H9 (cell line): ENCODE measurements at regions not wholly inside any gene's neighbourhood (a gene's known extent, or its start where the extent isn't known, plus 50 kb on each side); places are given as distances from the start of the nearest gene placed in this dataset.
A peak's percentile ranks its signal among the peaks of the same experiment; 100 is the strongest.

ENCODE experiments used
- DNase-seq: peaks from one replicate; pipeline ENCODE4 v3.0.0-alpha.2; 2017
- H2AFZ ChIP-seq: one replicate; pipeline ENCODE4 v1.6.1; 2013; ENCODE audit warnings: mild to moderate bottlenecking, low read length, control low read depth, moderate library complexity
- H2AK5ac ChIP-seq: 2 replicates; pipeline ENCODE4 v1.6.1; 2013; ENCODE audit warnings: low read length, control low read depth, mixed read lengths; ENCODE audit not compliant: insufficient read length
- H2BK120ac ChIP-seq: one replicate; pipeline ENCODE4 v1.6.1; 2013; ENCODE audit warnings: low read depth, mild to moderate bottlenecking, low read length, control low read depth, inconsistent platforms; ENCODE audit not compliant: poor library complexity, severe bottlenecking
- H2BK12ac ChIP-seq: 2 replicates; pipeline ENCODE4 v1.6.1; 2013; ENCODE audit warnings: low read length, control low read depth, mixed read lengths, low read depth; ENCODE audit not compliant: insufficient read length
- H2BK15ac ChIP-seq: 2 replicates; pipeline ENCODE4 v1.6.1; 2013; ENCODE audit warnings: low read depth, low read length, control low read depth
- H2BK20ac ChIP-seq: one replicate; pipeline ENCODE4 v1.6.1; 2013; ENCODE audit warnings: low read depth, mild to moderate bottlenecking, low read length, control low read depth, inconsistent platforms; ENCODE audit not compliant: poor library complexity, severe bottlenecking
- H2BK5ac ChIP-seq: 2 replicates; pipeline ENCODE4 v1.6.1; 2013; ENCODE audit warnings: low read length, control low read depth, mixed read lengths; ENCODE audit not compliant: insufficient read length
- H3K14ac ChIP-seq: 2 replicates; pipeline ENCODE4 v1.6.1; 2013; ENCODE audit warnings: low read length, control low read depth; ENCODE audit not compliant: insufficient read depth
- H3K18ac ChIP-seq: 2 replicates; pipeline ENCODE4 v1.6.1; 2013; ENCODE audit warnings: low read depth, mild to moderate bottlenecking, mixed read lengths, low read length, control low read depth; ENCODE audit not compliant: insufficient read length
- H3K23ac ChIP-seq: 2 replicates; pipeline ENCODE4 v1.6.1; 2013; ENCODE audit warnings: low read length, control low read depth, mixed read lengths, low read depth; ENCODE audit not compliant: insufficient read length
- H3K23me2 ChIP-seq: 2 replicates; pipeline ENCODE4 v1.6.1; 2013; ENCODE audit warnings: low read depth, mild to moderate bottlenecking, mixed read lengths, low read length, control low read depth; ENCODE audit not compliant: insufficient read length, poor library complexity, severe bottlenecking
- H3K27ac ChIP-seq: 2 replicates; pipeline ENCODE4 v1.5.1; 2013; ENCODE audit warnings: low read length, control low read depth, mixed read lengths, low read depth; ENCODE audit not compliant: insufficient read length
- H3K27me3 ChIP-seq: 2 replicates; pipeline ENCODE4 v1.6.1; 2013; ENCODE audit warnings: low read length, control low read depth, inconsistent platforms; ENCODE audit not compliant: insufficient read depth
- H3K4ac ChIP-seq: 2 replicates; pipeline ENCODE4 v1.6.1; 2013; ENCODE audit warnings: low read depth, mild to moderate bottlenecking, control low read depth, inconsistent platforms, low read length, moderate library complexity
- H3K4me1 ChIP-seq: 2 replicates; pipeline ENCODE4 v1.6.1; 2013; ENCODE audit warnings: low read length, control low read depth, inconsistent platforms; ENCODE audit not compliant: insufficient read depth
- H3K4me2 ChIP-seq: 2 replicates; pipeline ENCODE4 v1.6.1; 2013; ENCODE audit warnings: low read length, control low read depth, mixed read lengths; ENCODE audit not compliant: insufficient read length, insufficient read depth
- H3K56ac ChIP-seq: 2 replicates; pipeline ENCODE4 v1.6.1; 2013; ENCODE audit warnings: low read depth, mild to moderate bottlenecking, mixed read lengths, low read length, control low read depth; ENCODE audit not compliant: insufficient read length
- H3K79me1 ChIP-seq: 2 replicates; pipeline ENCODE4 v1.6.1; 2013; ENCODE audit warnings: low read depth, mild to moderate bottlenecking, moderate library complexity, low read length, control low read depth, inconsistent platforms; ENCODE audit not compliant: insufficient read depth, poor library complexity, severe bottlenecking
- H3K79me2 ChIP-seq: 2 replicates; pipeline ENCODE4 v1.6.1; 2013; ENCODE audit warnings: low read length, control low read depth, inconsistent platforms; ENCODE audit not compliant: insufficient read depth
- H3K9ac ChIP-seq: 2 replicates; pipeline ENCODE4 v1.6.1; 2013; ENCODE audit warnings: low read length, control low read depth, mixed read lengths; ENCODE audit not compliant: insufficient read length; ENCODE audit errors: extremely low read depth
- H3K9me3 ChIP-seq: one replicate; pipeline ENCODE4 v1.6.1; 2013; ENCODE audit warnings: low read depth, low read length, inconsistent platforms; ENCODE audit not compliant: control insufficient read depth
- H3T11ph ChIP-seq: one replicate; pipeline ENCODE4 v1.6.1; 2013; ENCODE audit warnings: mild to moderate bottlenecking, low read length, control low read depth, inconsistent platforms
- H4K20me1 ChIP-seq: one replicate; pipeline ENCODE4 v1.6.1; 2013; ENCODE audit not compliant: control insufficient read depth, insufficient read length, insufficient read depth
- H4K5ac ChIP-seq: 2 replicates; pipeline ENCODE4 v1.6.1; 2013; ENCODE audit warnings: low read depth, mild to moderate bottlenecking, mixed read lengths, low read length, control low read depth; ENCODE audit not compliant: insufficient read length
- H4K8ac ChIP-seq: replicated peaks from 2 replicates; pipeline ENCODE4 v1.6.1; 2013; ENCODE audit warnings: low read length, control low read depth, mixed read lengths, low read depth; ENCODE audit not compliant: insufficient read length
- H4K91ac ChIP-seq: 2 replicates; pipeline ENCODE4 v1.6.1; 2013; ENCODE audit warnings: low read depth, mild to moderate bottlenecking, moderate library complexity, mixed read lengths, low read length, control low read depth; ENCODE audit not compliant: insufficient read length
- H3K27ac Mint-ChIP-seq, 3 experiments: 2 replicates in 2 of 3; 3 replicates in 1 of 3; pipeline ENCODE4 v1.8.0; 2020 to 2021; ENCODE audit warnings: mixed read lengths in 3 of 3, mild to moderate bottlenecking in 1 of 3, moderate library complexity in 1 of 3
- H3K27me3 Mint-ChIP-seq: 2 replicates; pipeline ENCODE4 v1.8.0; 2021; ENCODE audit warnings: low read depth, mild to moderate bottlenecking, moderate library complexity, mixed read lengths
- H3K36me3 Mint-ChIP-seq, 3 experiments: 2 replicates in 2 of 3; 3 replicates in 1 of 3; pipeline ENCODE4 v1.8.0; 2020 to 2021; ENCODE audit warnings: low read depth in 3 of 3, mixed read lengths in 3 of 3; ENCODE audit not compliant: insufficient read depth in 1 of 3
- H3K4me1 Mint-ChIP-seq, 2 experiments: 2 replicates each; pipeline ENCODE4 v1.8.0; 2020; ENCODE audit warnings: mixed read lengths in 2 of 2
- H3K4me3 Mint-ChIP-seq, 2 experiments: 2 replicates in 1 of 2; 3 replicates in 1 of 2; pipeline ENCODE4 v1.8.0; 2020 to 2021; ENCODE audit warnings: mild to moderate bottlenecking in 2 of 2, mixed read lengths in 2 of 2, moderate library complexity in 1 of 2
- H3K9me3 Mint-ChIP-seq, 2 experiments: 2 replicates in 1 of 2; 3 replicates in 1 of 2; pipeline ENCODE4 v1.8.0; 2020; ENCODE audit warnings: mild to moderate bottlenecking in 2 of 2, mixed read lengths in 2 of 2, moderate library complexity in 1 of 2
- CTCF ChIP-seq: fragments of 200-600 bp; sonication (generic); conservative IDR thresholded peaks from 3 replicates; pipeline ENCODE4 v1.8.0; 2021; ENCODE audit warnings: antibody characterized with exemption, mild to moderate bottlenecking
- WGBS: extraction: QIAGEN DNeasy Blood & Tissue Kit; methylation state at CpG from one replicate; pipeline ENCODE4 v1.1.7; 2013; ENCODE audit warnings: missing lambda C conversion rate, low lambda C conversion rate, mixed read lengths; ENCODE audit not compliant: insufficient read length; ENCODE audit errors: extremely low coverage; 5-methylcytosine and 5-hydroxymethylcytosine counted together

- no peak overlapping the region for H3K14ac ChIP-seq
- no peaks in the 10 kb centered on the region for H3K79me1 ChIP-seq
- TF ChIP-seq CTCF, result peak; percentile 41; the same call in 1 of the 3 replicates
- no peaks in the 10 kb centered on the region for H3K23me2 ChIP-seq
- H2BK120ac ChIP-seq, result no peak overlapping the region
- H2BK12ac ChIP-seq, result no peak overlapping the region
- H3K27me3 Mint-ChIP-seq, result no peaks in the 10 kb centered on the region
- H3K36me3 Mint-ChIP-seq, result no peaks in the 10 kb centered on the region
- H3K4me1 ChIP-seq, result no peaks in the 10 kb centered on the region
- no peaks in the 10 kb centered on the region for H3K27me3 ChIP-seq
- no peak overlapping the region for H3K56ac ChIP-seq
- no peak overlapping the region for H3K18ac ChIP-seq
- no peaks in the 10 kb centered on the region for H3K9me3 Mint-ChIP-seq
- no peaks in the 10 kb centered on the region for H3K4me1 Mint-ChIP-seq
- H2BK5ac ChIP-seq, result no peak overlapping the region
- no peak overlapping the region for H2AK5ac ChIP-seq
- no peak overlapping the region for H3K4me3 Mint-ChIP-seq
- H3K9me3 ChIP-seq, result no peaks in the 10 kb centered on the region
- no peak overlapping the region for H3K9ac ChIP-seq
- no peak overlapping the region for H3K23ac ChIP-seq
- no peak overlapping the region for H2BK15ac ChIP-seq
- no peak overlapping the region for H3K4me2 ChIP-seq
- DNase-seq, result no peak
- no peak overlapping the region for H2AFZ ChIP-seq
- no peak overlapping the region for H3K4ac ChIP-seq
- no peaks in the 10 kb centered on the region for H3K79me2 ChIP-seq
- no peak overlapping the region for H3K27ac ChIP-seq
- no CpG with 5 or more reads among the region's 2 CpGs for WGBS
- H4K5ac ChIP-seq, result no peak overlapping the region
- H4K20me1 ChIP-seq, result no peaks in the 10 kb centered on the region
- H3T11ph ChIP-seq, result no peak overlapping the region
- H3K27ac Mint-ChIP-seq, result no peak overlapping the region
- no peak overlapping the region for H2BK20ac ChIP-seq
- no peak overlapping the region for H4K8ac ChIP-seq
- no peak overlapping the region for H4K91ac ChIP-seq
These were observed 509.8 kb upstream of the SPRY2 start for GRCh38 chr13:80850771-80851170.
